AG10803 (cell line): ENCODE measurements at regions not wholly inside any gene's neighbourhood (a gene's known extent, or its start where the extent isn't known, plus 50 kb on each side); places are given as distances from the start of the nearest gene placed in this dataset.
"Not testable (repeated sequence)": the region's sequence is repeated elsewhere in the genome, so short reads cannot be mapped to it uniquely, and the experiment has no call there.

Experiments
- DNase-seq: peaks from one replicate; pipeline ENCODE4 v3.0.0; 2010; ENCODE audit warnings: low read depth
- H3K4me3 ChIP-seq: 2 replicates; pipeline ENCODE4 v1.5.1; 2011; ENCODE audit warnings: mild to moderate bottlenecking, low read length, control low read depth
- TF ChIP-seq, protein P1 (sequence below): conservative IDR thresholded peaks from 2 replicates; pipeline ENCODE4 v1.5.1; 2011; ENCODE audit warnings: mild to moderate bottlenecking, low read length, control low read depth, inconsistent platforms

DNA sequence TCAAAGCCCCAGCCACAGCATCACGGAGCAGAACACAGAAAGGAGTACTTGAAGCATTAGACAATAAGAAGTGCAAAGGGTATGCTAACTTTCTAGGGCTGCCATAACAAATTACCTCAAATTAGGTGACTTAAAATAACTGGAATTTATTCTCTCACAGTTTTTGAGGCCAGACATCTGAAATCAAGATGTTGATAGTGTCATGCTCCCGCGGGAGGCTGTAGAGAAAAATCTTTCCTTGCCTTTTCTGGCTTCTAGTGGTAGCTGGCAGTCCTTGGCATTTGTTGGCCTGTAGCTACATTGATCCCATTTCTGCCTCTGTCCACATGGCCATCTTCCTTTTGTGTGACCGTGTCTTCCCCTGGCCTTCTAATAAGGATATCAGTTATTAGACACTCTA, 51.9 kb upstream of the SPDL1 start:
- peak; percentile 68 for DNase-seq
- TF ChIP-seq, protein P1, sequence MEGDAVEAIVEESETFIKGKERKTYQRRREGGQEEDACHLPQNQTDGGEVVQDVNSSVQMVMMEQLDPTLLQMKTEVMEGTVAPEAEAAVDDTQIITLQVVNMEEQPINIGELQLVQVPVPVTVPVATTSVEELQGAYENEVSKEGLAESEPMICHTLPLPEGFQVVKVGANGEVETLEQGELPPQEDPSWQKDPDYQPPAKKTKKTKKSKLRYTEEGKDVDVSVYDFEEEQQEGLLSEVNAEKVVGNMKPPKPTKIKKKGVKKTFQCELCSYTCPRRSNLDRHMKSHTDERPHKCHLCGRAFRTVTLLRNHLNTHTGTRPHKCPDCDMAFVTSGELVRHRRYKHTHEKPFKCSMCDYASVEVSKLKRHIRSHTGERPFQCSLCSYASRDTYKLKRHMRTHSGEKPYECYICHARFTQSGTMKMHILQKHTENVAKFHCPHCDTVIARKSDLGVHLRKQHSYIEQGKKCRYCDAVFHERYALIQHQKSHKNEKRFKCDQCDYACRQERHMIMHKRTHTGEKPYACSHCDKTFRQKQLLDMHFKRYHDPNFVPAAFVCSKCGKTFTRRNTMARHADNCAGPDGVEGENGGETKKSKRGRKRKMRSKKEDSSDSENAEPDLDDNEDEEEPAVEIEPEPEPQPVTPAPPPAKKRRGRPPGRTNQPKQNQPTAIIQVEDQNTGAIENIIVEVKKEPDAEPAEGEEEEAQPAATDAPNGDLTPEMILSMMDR: peak; percentile 14; the same call in 1 of the 2 replicates
- H3K4me3 ChIP-seq: no peak overlapping the region

DNA sequence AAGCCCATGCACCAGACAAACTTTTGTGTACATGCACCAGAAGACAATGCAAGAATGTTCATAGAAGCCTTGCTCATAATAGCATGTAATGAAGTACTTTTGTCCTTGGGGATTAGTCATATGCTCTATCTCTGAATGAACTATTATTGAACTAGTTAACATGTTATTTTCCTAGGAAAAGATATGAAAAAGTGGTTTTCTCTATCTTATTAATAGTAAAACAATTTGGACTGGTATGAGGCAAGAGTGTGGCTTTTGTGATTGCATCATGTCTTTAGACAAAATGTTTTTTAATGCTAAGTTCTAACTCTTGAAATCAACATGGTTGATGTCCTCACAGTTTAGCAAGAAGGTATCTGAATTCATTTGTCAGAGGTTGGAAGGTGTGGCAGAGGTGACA, 55.7 kb upstream of the SPDL1 start:
- H3K4me3 ChIP-seq: no peak overlapping the region
- peak; percentile 74 for DNase-seq
- TF ChIP-seq, protein P1: no peak

DNA sequence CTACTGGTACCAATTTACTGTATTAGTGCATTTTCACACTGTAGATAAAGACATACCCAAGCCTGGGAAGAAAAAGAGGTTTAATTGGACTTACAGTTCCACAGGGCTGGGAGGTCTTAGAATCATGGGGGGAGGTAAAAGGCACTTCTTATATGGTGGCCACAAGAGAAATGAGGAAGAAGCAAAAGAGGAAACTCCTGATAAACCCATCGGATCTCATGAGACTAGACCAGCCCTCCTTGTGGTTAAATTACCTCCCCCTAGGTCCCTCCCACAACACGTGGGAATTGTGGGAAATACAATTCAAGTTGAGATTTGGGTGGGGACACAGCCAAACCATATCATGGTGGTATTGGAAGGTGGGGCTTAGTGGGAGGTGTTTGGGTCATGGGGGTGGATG, 56.5 kb upstream of the SPDL1 start:
- TF ChIP-seq, protein P1: no peak
- no peak for DNase-seq
- no peak overlapping the region for H3K4me3 ChIP-seq

DNA sequence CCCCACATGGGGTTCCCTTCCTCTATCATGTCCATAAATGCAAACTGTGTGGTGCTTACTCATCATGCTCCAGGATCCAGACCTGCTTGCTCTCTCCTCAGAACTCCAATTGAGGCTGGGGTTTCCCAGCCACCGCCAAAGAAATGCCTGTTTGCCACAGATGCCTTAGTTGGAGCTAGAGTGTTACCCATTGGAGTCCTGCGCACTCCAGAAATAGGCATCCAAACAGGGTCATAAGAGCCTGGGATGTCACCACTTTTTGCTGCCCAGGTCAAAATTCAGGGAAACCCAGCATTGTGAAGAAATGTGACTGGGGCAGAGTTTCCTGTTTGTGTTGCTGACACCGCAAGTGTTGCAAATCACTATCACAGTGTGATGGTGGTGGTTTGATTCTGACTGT, 60.7 kb upstream of the SPDL1 start:
- no peak for DNase-seq
- H3K4me3 ChIP-seq: no peak overlapping the region
- TF ChIP-seq, protein P1: no peak

DNA sequence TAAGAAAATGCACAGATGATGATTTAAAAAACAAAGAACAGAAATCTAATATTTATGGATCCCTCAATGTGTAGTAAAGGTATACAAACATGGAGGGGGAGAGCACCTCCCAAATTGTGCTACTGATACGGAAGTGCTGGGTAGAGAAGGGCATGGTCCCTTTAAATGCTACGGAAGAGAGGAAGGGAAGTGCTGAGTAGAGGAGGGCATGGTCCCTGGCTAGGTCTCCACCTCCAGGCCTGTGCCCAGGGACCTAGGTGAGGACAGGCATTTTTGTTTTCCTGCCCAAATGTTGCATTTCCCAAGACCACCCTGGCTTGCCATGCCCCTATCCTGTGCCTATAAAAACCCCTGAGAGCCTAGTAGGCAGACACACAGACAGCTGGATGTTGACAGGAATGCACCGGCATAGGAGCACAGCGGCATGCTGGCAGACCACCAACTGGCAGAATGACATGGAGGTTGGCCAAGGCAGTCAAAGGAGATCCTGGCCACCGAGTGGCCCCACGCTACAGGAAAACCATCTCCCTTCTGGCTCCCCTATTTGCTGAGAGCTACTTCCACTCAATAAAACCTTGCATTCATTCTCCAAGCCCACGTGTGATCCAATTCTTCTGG, 62.1 kb upstream of the SPDL1 start:
- H3K4me3 ChIP-seq: no peak overlapping the region
- peak; percentile 41 for DNase-seq
- TF ChIP-seq, protein P1: no peak

DNA sequence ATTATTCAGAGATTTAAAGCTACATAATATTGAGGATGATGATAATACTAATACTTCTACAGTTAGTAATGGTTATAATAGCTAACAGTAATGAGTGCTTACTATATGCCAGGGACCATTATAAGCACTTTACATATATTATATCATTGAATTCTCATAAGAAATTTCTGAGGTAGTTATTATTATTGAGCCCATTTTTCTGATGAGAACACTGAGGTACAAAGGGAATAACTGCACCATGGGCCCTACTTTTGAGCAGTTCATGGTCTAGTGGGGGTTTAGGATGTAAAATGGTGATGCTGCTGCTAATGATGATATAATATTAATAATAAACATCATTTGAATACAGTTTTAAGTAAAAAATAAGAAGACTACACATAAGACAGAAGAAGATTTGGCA, 64.2 kb upstream of the SPDL1 start:
- TF ChIP-seq, protein P1: no peak
- DNase-seq: no peak
- no peak overlapping the region for H3K4me3 ChIP-seq

DNA sequence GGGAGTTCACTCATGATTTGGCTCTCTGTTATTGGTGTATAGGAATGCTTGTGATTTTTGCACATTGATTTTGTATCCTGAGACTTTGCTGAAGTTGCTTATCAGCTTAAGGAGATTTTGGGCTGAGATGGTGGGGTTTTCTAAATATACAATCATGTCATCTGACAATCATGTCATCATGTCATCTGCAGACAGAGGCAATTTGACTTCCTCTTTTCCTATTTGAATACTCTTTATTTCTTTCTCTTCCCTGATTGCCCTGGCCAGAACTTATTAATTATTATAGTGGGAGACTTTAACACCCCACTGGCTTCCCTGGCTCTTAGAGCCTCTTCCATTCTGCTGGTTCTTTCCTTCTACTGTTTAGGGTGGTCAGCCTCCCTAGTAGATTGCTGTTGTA, 64.8 kb upstream of the SPDL1 start:
- DNase-seq, H3K4me3 ChIP-seq: not testable (repeated sequence)

DNA sequence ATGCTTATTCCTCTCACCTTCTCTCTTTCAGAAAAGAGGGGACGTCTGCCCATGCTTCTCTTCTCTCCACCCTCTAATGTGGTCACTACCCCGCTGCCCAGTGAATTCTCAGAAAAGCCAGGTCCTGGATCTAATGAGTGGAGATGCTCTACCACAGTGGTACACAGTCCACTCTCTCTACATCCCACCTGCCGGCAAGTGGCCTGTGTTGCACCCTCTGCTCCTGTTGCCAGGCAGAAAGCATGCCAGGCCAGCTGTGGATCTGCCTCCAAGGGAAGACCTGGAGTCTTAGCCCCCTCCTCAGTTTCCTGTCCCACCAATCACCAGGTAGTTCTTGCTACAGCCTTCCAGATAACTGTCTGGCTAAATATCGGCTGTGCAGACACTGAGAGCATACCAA, 71.2 kb upstream of the SPDL1 start:
- TF ChIP-seq, protein P1: no peak

More for the DNA sequence above, 71.2 kb upstream of the SPDL1 start:
- no peak overlapping the region for H3K4me3 ChIP-seq
- no peak for DNase-seq
